NCI-H2196 (cell line): ENCODE measurements at regions not wholly inside any gene's neighbourhood (a gene's known extent, or its start where the extent isn't known, plus 50 kb on each side); places are given as distances from the start of the nearest gene placed in this dataset.

ENCODE experiments used
- DNase-seq: peaks from one replicate; lab custom pipeline; 2025; ENCODE audit not compliant: unreplicated experiment; lab: John Stamatoyannopoulos, UW

- no peak for DNase-seq
Measured at GRCh38 chr3:128569756-128570155, 76.8 kb upstream of the GATA2 start.

GRCh38 chr3:128568602-128569490, 75.8 kb upstream of the GATA2 start:
- no peak for DNase-seq

- no peak for DNase-seq
Measured at GRCh38 chr3:128567705-128568356, 74.8 kb upstream of the GATA2 start.

- DNase-seq = no peak
Measured at GRCh38 chr3:128567141-128567540, 74.1 kb upstream of the GATA2 start.

GRCh38 chr3:128563439-128563838, 70.4 kb upstream of the GATA2 start:
- DNase-seq = no peak

GRCh38 chr3:128561504-128561903, 68.5 kb upstream of the GATA2 start:
- DNase-seq = no peak

GRCh38 chr3:128560768-128561167, 67.8 kb upstream of the GATA2 start:
- DNase-seq = no peak

GRCh38 chr3:128559486-128560225, 66.7 kb upstream of the GATA2 start:
- peak; percentile 70 for DNase-seq

- no peak for DNase-seq
Measured at GRCh38 chr3:128557531-128558280, 64.7 kb upstream of the GATA2 start.

- DNase-seq = no peak
Measured at GRCh38 chr3:128556907-128557306, 63.9 kb upstream of the GATA2 start.

- DNase-seq = no peak
Measured at GRCh38 chr3:128556384-128556783, 63.4 kb upstream of the GATA2 start.

- no peak for DNase-seq
Measured at GRCh38 chr3:128555841-128556240, 62.8 kb upstream of the GATA2 start.

GRCh38 chr3:128555098-128555825, 62.3 kb upstream of the GATA2 start:
- no peak for DNase-seq

- DNase-seq = no peak
Measured at GRCh38 chr3:128554465-128555097, 61.6 kb upstream of the GATA2 start.

- no peak for DNase-seq
Measured at GRCh38 chr3:128554100-128554464, 61.1 kb upstream of the GATA2 start.

GRCh38 chr3:128553560-128553959, 60.6 kb upstream of the GATA2 start:
- no peak for DNase-seq

- DNase-seq = no peak
Measured at GRCh38 chr3:128551867-128552266, 58.9 kb upstream of the GATA2 start.

GRCh38 chr3:128551451-128551850, 58.5 kb upstream of the GATA2 start:
- no peak for DNase-seq

- DNase-seq = no peak
Measured at GRCh38 chr3:128550471-128551126, 57.6 kb upstream of the GATA2 start.

- DNase-seq = no peak
Measured at GRCh38 chr3:128550113-128550440, 57.1 kb upstream of the GATA2 start.
